ENCODE measurements at regions not wholly inside any gene's neighbourhood (a gene's known extent, or its start where the extent isn't known, plus 50 kb on each side); places are given as distances from the start of the nearest gene placed in this dataset.

GRCh38 chr9:2319421-2319820, 302.2 kb upstream of the VLDLR start:
- no peak for DNase-seq

DNA sequence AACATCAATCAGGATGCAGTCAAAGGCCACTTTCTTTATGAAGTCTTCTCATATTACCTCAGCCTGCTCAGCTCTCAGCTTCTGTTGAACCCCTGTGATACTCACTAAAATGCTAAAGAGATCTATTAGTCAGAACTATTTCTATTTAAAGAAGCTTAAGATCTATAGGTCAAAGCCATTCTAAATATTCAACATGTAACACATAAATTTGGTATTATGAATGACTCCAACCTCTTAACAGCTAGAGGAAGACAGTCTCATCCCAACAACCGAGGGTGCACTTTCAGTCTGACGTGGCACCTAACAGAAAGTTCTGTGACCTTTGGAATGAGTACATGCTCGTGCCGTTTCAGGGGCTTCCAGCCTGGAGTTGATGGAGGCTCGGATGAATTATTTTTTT, 301.5 kb upstream of the VLDLR start:
- no peak for DNase-seq

DNA sequence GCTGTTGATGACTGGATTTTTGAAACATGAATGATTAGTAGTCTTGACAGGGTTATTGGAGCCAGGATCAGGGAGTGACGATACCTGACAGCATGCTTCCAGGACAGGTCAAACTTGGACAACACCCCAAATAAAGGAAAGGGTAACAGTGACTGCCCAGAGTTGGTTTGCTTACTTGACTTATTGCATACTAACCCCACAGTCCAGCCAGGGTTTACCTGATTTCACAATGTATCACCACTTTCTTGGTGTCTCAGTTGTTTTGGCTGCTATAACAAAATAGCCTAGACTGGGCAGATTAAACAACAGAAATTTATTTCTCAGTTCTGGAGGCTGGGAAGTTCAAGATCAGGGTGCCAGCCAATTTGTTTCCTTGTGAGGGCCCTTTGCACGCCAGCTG, 301.0 kb upstream of the VLDLR start:
- no peak for DNase-seq

DNA sequence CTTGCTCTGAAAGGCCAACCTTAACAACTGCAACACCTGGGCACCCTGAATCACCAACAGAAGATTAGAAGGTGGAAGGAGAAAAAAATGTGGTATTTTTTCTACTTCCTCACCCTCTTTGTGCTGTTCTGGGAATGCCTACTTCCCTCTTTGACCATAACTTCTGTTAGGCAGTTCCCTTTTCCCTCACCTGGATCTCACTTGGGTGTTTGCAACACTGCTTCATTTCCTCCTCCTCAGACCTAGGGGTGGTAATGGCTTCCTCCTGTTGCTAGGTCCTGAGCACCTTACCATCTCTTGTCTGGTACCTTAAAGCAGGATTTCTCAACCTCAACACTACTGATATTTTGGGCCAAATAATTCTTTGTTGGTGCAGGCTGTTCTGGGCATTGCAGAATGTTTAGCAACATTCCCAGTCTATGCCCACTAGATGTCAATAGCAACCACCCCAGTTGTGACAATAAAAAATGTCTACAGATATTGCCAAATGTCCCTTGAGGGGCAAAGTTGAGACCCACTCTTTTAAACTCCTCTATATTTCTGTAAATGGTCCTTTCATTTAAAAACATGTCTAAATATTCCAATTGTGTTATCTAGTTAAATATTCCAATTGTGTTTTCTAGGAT, 300.0 kb upstream of the VLDLR start:
- no peak for DNase-seq

DNA sequence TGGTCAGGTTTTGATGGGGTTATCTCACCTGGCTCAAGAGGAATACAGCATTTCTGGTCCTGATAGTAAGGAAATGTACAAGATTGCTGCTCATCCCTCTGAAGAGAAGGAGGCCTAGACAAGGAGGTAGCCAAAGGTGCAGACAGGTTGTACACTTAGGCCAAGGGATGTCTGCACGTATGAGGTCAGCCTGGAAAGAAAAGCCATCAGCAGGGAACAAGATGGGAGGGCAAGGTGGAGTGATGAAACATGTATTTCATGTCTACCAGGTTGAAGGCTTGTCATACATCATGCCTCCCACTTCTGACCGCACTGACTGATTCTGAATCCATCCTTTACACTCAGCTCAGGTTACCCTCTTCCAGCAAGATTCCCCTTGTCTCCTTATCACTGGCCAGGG, 296.8 kb upstream of the VLDLR start:
- no peak for DNase-seq

GRCh38 chr9:2332663-2333062, 288.9 kb upstream of the VLDLR start:
- no peak for DNase-seq

- no peak for DNase-seq
These were observed 286.3 kb upstream of the VLDLR start for GRCh38 chr9:2335260-2335659.

GRCh38 chr9:2336055-2336454, 285.5 kb upstream of the VLDLR start:
- DNase-seq = no peak

DNA sequence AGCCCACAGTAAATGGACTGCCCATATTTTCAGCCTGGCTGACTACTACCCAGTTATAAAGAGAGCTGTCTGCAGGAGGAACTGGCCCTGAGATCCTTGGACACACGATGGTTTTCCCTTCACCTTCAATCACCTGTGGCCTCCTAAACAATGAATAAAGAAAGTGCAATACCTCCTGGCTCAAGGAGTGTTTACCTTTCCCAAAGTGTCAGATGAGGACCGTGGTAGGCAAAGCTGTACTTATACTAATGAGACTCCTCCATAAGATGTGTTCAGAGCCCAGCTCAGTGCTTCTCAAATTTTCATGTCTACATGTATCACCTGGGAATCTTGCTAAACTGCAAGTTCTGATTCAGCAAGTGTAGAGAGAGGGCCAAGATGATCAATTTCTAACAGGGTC, 284.5 kb upstream of the VLDLR start:
- DNase-seq = no peak

GRCh38 chr9:2337627-2338026, 284.0 kb upstream of the VLDLR start:
- no peak for DNase-seq

DNA sequence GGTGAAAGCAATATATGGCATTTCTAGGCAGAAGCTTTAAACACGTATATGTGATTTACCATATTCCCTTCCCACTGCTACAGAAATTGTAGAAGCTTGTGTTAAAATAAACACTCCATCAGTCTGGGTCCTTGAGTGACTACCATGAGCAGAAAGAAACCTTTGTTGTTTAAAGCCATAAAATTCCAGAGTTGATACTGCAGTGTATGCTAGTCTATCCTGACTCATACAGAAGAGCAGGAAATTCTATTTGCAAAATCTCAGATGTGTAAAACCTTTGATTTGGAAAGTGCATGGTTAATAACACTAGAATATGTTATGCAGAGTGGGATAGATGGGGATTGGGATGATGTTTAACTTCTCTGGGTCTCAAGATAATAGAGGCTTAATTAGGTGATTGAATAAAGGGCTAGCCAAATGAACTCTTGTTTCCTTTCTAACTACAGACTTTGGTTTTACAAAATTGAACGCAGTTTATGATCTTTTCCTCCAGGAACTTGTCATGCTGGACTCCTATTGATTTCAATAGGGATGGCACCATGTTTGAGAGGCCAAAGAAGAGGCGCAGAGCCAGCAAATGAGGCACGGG, 282.7 kb upstream of the VLDLR start:
- no peak for DNase-seq

GRCh38 chr9:2339416-2339815, 282.2 kb upstream of the VLDLR start:
- DNase-seq = no peak

- no peak for DNase-seq
These were observed 281.4 kb upstream of the VLDLR start for GRCh38 chr9:2340046-2340760.

DNA sequence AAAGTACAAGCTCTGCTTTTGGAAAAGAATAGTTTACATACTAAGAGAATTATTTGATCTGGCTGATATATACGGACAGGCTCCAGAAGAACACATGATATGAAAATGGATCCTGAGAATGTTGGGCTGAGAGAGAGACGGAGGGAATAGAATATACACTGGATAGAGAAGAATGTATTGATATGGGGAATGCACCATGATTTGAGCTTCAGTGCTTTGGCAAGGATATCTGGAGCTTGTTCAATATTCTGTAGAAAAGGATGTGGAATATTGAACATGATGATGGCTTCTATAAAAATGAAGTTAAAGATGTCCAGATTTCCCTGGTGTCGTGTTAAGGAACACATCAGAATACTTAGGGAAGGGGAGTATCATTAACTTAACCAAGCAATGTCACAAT, 280.5 kb upstream of the VLDLR start:
- no peak for DNase-seq

DNA sequence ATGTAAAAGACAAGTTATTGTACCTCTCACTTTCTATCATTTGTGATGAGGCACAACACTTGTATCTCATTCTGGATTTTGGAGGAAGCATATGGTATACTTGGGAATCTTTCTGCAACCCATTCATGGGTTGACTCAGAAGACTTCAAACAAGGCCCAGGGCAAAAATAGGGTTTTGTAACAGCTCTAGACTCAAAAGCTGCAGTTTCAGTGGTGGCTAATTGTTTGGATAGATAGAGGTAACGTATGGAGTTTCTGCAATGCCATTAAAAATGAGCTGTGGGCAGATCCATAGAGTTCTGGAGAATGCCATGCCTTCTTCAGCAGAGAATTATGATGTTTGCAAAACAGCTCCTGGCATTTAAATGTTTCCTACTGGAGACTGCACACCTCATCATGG, 279.6 kb upstream of the VLDLR start:
- no peak for DNase-seq

DNA sequence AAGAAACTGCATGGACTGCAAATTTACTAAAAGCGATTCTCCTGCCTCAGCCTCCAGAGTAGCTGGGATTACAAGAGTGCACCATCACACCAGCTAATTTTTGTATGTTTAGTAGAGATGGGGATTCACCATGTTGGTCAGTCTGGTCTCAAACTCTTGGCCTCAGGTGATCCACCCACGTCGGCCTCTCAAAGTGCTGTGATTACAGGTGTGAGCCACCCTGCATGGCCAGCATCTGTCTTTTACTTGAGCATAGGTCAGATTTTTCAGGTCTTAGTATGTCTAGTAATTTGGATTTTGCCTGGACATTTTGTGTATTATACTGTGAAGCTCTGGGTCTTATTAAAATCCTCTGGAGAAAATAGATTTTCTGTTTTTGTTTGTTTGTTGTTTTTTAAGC, 277.8 kb upstream of the VLDLR start:
- no peak for DNase-seq

DNA sequence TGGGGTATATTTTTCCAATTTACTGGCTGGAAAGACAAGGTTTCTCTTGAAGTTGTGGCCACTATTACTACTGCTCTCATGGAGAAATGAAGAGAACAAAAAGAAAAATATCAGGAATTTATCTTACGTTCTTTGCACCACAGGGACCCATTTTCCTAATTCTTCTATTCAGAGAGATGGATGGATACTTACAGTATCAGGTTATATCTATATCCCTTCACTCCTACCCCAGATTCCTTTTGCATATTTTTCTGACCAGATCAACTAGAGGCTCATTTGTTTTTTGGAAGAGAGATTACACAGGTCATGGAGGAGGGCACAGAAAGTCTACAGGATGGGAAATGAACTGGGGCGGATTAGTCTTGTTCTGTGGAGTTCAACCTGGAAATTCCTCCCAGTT, 277.2 kb upstream of the VLDLR start:
- DNase-seq = no peak

- no peak for DNase-seq
These were observed 276.6 kb upstream of the VLDLR start for GRCh38 chr9:2345013-2345412.

GRCh38 chr9:2346277-2346913, 275.2 kb upstream of the VLDLR start:
- DNase-seq = no peak

- no peak for DNase-seq
These were observed 270.3 kb upstream of the VLDLR start for GRCh38 chr9:2351324-2351723.

DNA sequence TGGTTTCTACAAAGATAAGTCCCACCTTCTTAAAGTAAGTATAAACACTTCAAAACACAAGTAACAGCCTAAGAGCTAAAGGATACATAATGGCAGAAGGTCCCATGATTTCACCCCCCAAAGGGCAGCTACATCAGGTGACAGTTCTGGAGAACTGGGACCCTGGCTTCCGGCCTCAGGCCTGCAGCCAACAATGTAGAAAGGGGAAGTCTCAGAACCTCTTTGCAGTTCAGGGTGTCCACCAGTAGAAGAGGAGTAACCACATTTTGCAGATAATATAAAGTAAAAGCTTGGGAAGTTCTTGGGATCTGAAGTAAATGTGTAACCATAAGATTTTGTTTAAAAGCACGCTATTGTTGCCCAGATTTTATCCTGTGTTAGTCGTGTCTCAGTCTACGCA, 267.4 kb upstream of the VLDLR start:
- no peak for DNase-seq

- DNase-seq = no peak
These were observed 266.5 kb upstream of the VLDLR start for GRCh38 chr9:2354856-2355696.

DNA sequence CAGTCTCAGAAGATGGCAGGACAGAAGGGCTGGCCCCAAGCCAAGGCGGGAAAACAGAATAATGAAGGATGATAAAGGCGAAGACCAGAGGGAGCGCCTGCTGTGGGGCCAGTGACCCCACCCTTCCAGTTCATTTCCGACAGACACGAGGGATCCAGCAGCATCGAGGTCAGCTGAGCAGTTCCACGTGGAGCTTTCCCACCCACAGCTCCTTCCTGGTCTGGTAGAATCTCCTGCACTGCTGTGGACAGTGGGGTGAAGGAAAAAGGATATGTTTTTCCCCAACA, 265.9 kb upstream of the VLDLR start:
- no peak for DNase-seq

Data from NCI-H1105 (cell line).